GM10266 (cell line): ENCODE measurements at regions not wholly inside any gene's neighbourhood (a gene's known extent, or its start where the extent isn't known, plus 50 kb on each side); places are given as distances from the start of the nearest gene placed in this dataset.

Source experiments
- DNase-seq: peaks from one replicate; pipeline ENCODE4 v3.0.0; 2012; ENCODE audit errors: extremely low spot score
- CTCF ChIP-seq: IDR thresholded peaks from 2 replicates; pipeline ENCODE4 v1.5.1; 2012; ENCODE audit warnings: mild to moderate bottlenecking, low read depth; ENCODE audit not compliant: control insufficient read depth, insufficient read depth; ENCODE audit errors: missing control alignments

GRCh38 chr2:160928854-160929301, 231.3 kb upstream of the TANK start:
- no peak for DNase-seq
- TF ChIP-seq CTCF: no peak

GRCh38 chr2:160931531-160931930, 228.7 kb upstream of the TANK start:
- no peak for TF ChIP-seq CTCF
- no peak for DNase-seq

- TF ChIP-seq CTCF: no peak
- no peak for DNase-seq
Measured at GRCh38 chr2:160932960-160933359, 227.3 kb upstream of the TANK start.

- TF ChIP-seq CTCF: no peak
- DNase-seq: no peak
Measured at GRCh38 chr2:160934263-160934662, 226.0 kb upstream of the TANK start.

- DNase-seq: no peak
- no peak for TF ChIP-seq CTCF
Measured at GRCh38 chr2:160934991-160935390, 225.2 kb upstream of the TANK start.

- TF ChIP-seq CTCF: no peak
- DNase-seq: no peak
Measured at GRCh38 chr2:160936044-160936806, 224.0 kb upstream of the TANK start.

GRCh38 chr2:160940271-160940670, 220.0 kb upstream of the TANK start:
- no peak for TF ChIP-seq CTCF
- no peak for DNase-seq
